HL-60 (cell line): ENCODE measurements at regions not wholly inside any gene's neighbourhood (a gene's known extent, or its start where the extent isn't known, plus 50 kb on each side); places are given as distances from the start of the nearest gene placed in this dataset.
A peak's percentile ranks its signal among the peaks of the same experiment; 100 is the strongest.

Experiments
- DNase-seq, 2 experiments: peaks; one replicate each; pipeline ENCODE4 v3.0.0-alpha.2; 2010 to 2020; ENCODE audit warnings: low read depth in 1 of 2, low spot score in 1 of 2
- H3K27ac ChIP-seq: fragments of 250-450 bp; sonication (Bioruptor Pico); replicated peaks from 2 replicates; pipeline ENCODE4 v1.5.1; 2020; ENCODE audit warnings: mild to moderate bottlenecking, moderate library complexity
- H3K27me3 ChIP-seq: fragments of 250-450 bp; sonication (Bioruptor Pico); 2 replicates; pipeline ENCODE4 v1.5.1; 2021; ENCODE audit warnings: mild to moderate bottlenecking, moderate library complexity; ENCODE audit not compliant: insufficient read depth, poor library complexity, severe bottlenecking
- H3K4me3 ChIP-seq: replicated peaks from 2 replicates; pipeline ENCODE4 v1.5.1; 2011; ENCODE audit warnings: mild to moderate bottlenecking, control low read depth, low read length; ENCODE audit not compliant: insufficient read depth
- CTCF ChIP-seq: IDR thresholded peaks from one replicate; pipeline ENCODE4 v1.5.1; 2011; ENCODE audit warnings: low read length, control low read depth, inconsistent platforms; ENCODE audit not compliant: insufficient read depth
- GABPA ChIP-seq: IDR thresholded peaks from 2 replicates; pipeline ENCODE4 v1.6.1; 2012; ENCODE audit warnings: low read depth
- POLR2AphosphoS5 ChIP-seq: IDR thresholded peaks from 2 replicates; pipeline ENCODE4 v1.6.1; 2012; ENCODE audit warnings: low read depth
- REST ChIP-seq: IDR thresholded peaks from 2 replicates; pipeline ENCODE4 v1.6.1; 2012; ENCODE audit warnings: low read depth; ENCODE audit not compliant: insufficient replicate concordance
- SPI1 ChIP-seq: IDR thresholded peaks from 2 replicates; pipeline ENCODE4 v1.6.1; 2012; ENCODE audit warnings: low read depth, mild to moderate bottlenecking, borderline replicate concordance

DNA sequence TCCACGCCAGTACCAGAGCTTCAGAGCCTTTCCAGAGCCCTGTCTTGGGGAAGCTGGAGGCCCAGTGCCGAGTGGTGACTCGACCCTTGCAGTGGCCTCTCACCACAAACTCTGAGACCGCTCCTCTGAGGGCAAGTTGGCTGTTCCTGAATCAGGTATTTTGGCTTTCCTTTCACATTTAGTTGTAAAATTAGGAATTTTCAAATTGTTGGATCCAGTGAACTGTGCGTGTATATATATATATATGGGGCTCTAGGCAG is 128.7 kb upstream of the UNC5B start:
- DNase-seq: no peak
- H3K27me3 ChIP-seq: no peaks in the 10 kb centered on the region
- H3K4me3 ChIP-seq: no peak overlapping the region
- no peak overlapping the region for H3K27ac ChIP-seq
- TF ChIP-seq POLR2AphosphoS5 (no peak), CTCF (no peak), REST (no peak), GABPA (no peak), SPI1 (no peak)

- no peak for DNase-seq
- Histone ChIP-seq H3K4me3 (no peak overlapping the region), H3K27ac (no peak overlapping the region), H3K27me3 (no peaks in the 10 kb centered on the region)
- TF ChIP-seq CTCF (no peak), GABPA (no peak), REST (no peak)
These were observed 128.1 kb upstream of the UNC5B start for GRCh38 chr10:71084061-71084817.

GRCh38 chr10:71084818-71085126 is 127.6 kb upstream of the UNC5B start:
- Histone ChIP-seq H3K4me3 (no peak overlapping the region), H3K27me3 (no peaks in the 10 kb centered on the region), H3K27ac (no peak overlapping the region)
- TF ChIP-seq REST (no peak), GABPA (no peak), POLR2AphosphoS5 (no peak), CTCF (no peak), SPI1 (peak; percentile 43; the same call in 1 of the 2 replicates)
- no peak for DNase-seq
